ENCODE measurements at regions not wholly inside any gene's neighbourhood (a gene's known extent, or its start where the extent isn't known, plus 50 kb on each side); places are given as distances from the start of the nearest gene placed in this dataset.
"Not testable (repeated sequence)": the region's sequence is repeated elsewhere in the genome, so short reads cannot be mapped to it uniquely, and the experiment has no call there.

- H3K27me3 ChIP-seq (ENCODE audit: control insufficient read depth in 4 of 4, insufficient read depth in 4 of 4, low read length in 3 of 4) = no peaks in the 10 kb centered on the region
- H3K4me1 ChIP-seq (ENCODE audit: control insufficient read depth in 4 of 4, insufficient read depth in 4 of 4, low read length in 3 of 4) = no peaks in the 10 kb centered on the region
- no peak overlapping the region for H3K4me3 ChIP-seq (ENCODE audit: low read depth in 1 of 3, low read length in 3 of 3)
- no peak for DNase-seq (ENCODE audit: low spot score)
- no peaks in the 10 kb centered on the region for H3K36me3 ChIP-seq (ENCODE audit: control insufficient read depth in 4 of 4, insufficient read depth in 3 of 4, low read depth in 1 of 4, low read length in 3 of 4)
- no peaks in the 10 kb centered on the region for H3K9me3 ChIP-seq (ENCODE audit: control insufficient read depth in 4 of 4, low read length in 3 of 4)
- no peak overlapping the region for H3K27ac ChIP-seq (ENCODE audit: low read depth in 1 of 2, low read length in 2 of 2)
- 92% methylated on average over 1 of the region's 1 CpG for WGBS
- TF ChIP-seq FOXA2 (IDR thresholded peaks at IDR 0.05) (no peak), TAF1 (conservative IDR thresholded peaks at IDR 0.05) (no peak), YY1 (IDR thresholded peaks at IDR 0.05) (no peak), NR2F2 (IDR thresholded peaks at IDR 0.05) (no peak), JUND (IDR thresholded peaks at IDR 0.05) (no peak)
- no peak overlapping the region for H3K9ac ChIP-seq (ENCODE audit: low read depth in 1 of 2, low read length in 2 of 2)
Observed at GRCh38 chr20:6341491-6341890, 218.7 kb upstream of the FERMT1 start.

- TF ChIP-seq NR2F2 (IDR thresholded peaks at IDR 0.05) = no peak
- no peak for TF ChIP-seq ATF3 (IDR thresholded peaks at IDR 0.05)
- TF ChIP-seq HNF4G (IDR thresholded peaks at IDR 0.05) = no peak
- TF ChIP-seq HNF4A (conservative IDR thresholded peaks at IDR 0.05) = no peak
- no peak for TF ChIP-seq SP1 (IDR thresholded peaks at IDR 0.05)
- no peak for TF ChIP-seq CTCF (IDR thresholded peaks at IDR 0.05; ENCODE audit: low read depth, low read length, missing input control)
- TF ChIP-seq FOXA1 (IDR thresholded peaks at IDR 0.05) = no peak
- no peak for TF ChIP-seq RXRA (IDR thresholded peaks at IDR 0.05)
- TF ChIP-seq GABPA (IDR thresholded peaks at IDR 0.05 in 1 of 2, conservative IDR thresholded peaks at IDR 0.05 in 1 of 2) = no peak
- TF ChIP-seq YY1 (IDR thresholded peaks at IDR 0.05) = no peak
- TF ChIP-seq EGR1 (IDR thresholded peaks at IDR 0.05; ENCODE audit: low read depth in 2 of 2) = no peak
- no peak for TF ChIP-seq ZBTB33 (IDR thresholded peaks at IDR 0.05)
- TF ChIP-seq TAF1 (conservative IDR thresholded peaks at IDR 0.05) = no peak
- TF ChIP-seq FOXA2 (IDR thresholded peaks at IDR 0.05) = no peak
- TF ChIP-seq RAD21 (IDR thresholded peaks at IDR 0.05) = no peak
- Histone ChIP-seq H3K9ac (ENCODE audit: low read depth in 1 of 2, low read length in 2 of 2) (no peak overlapping the region), H3K27me3 (ENCODE audit: control insufficient read depth in 4 of 4, insufficient read depth in 4 of 4, low read length in 3 of 4) (no peaks in the 10 kb centered on the region), H3K9me3 (ENCODE audit: control insufficient read depth in 4 of 4, low read length in 3 of 4) (no peaks in the 10 kb centered on the region), H3K27ac (ENCODE audit: low read depth in 1 of 2, low read length in 2 of 2) (no peak overlapping the region), H3K36me3 (ENCODE audit: control insufficient read depth in 4 of 4, insufficient read depth in 3 of 4, low read depth in 1 of 4, low read length in 3 of 4) (no peaks in the 10 kb centered on the region), H3K4me3 (ENCODE audit: low read depth in 1 of 3, low read length in 3 of 3) (no peak overlapping the region), H3K4me1 (ENCODE audit: control insufficient read depth in 4 of 4, insufficient read depth in 4 of 4, low read length in 3 of 4) (no peaks in the 10 kb centered on the region)
- DNase-seq (ENCODE audit: low spot score) = no peak
- WGBS = 81% methylated on average over 1 of the region's 1 CpG
Observed at GRCh38 chr20:6339176-6339575, 216.3 kb upstream of the FERMT1 start.

- Histone ChIP-seq H3K4me1 (ENCODE audit: control insufficient read depth in 4 of 4, insufficient read depth in 4 of 4, low read length in 3 of 4) (no peaks in the 10 kb centered on the region), H3K36me3 (ENCODE audit: control insufficient read depth in 4 of 4, insufficient read depth in 3 of 4, low read depth in 1 of 4, low read length in 3 of 4) (no peaks in the 10 kb centered on the region), H3K27me3 (ENCODE audit: control insufficient read depth in 4 of 4, insufficient read depth in 4 of 4, low read length in 3 of 4) (no peaks in the 10 kb centered on the region), H3K9me3 (ENCODE audit: control insufficient read depth in 4 of 4, low read length in 3 of 4) (no peaks in the 10 kb centered on the region), H3K27ac (ENCODE audit: low read depth in 1 of 2, low read length in 2 of 2) (no peak overlapping the region), H3K9ac (ENCODE audit: low read depth in 1 of 2, low read length in 2 of 2) (no peak overlapping the region), H3K4me3 (ENCODE audit: low read depth in 1 of 3, low read length in 3 of 3) (no peak overlapping the region)
- TF ChIP-seq EGR1 (IDR thresholded peaks at IDR 0.05; ENCODE audit: low read depth in 2 of 2) (no peak), ATF3 (IDR thresholded peaks at IDR 0.05) (no peak), ZBTB33 (IDR thresholded peaks at IDR 0.05) (no peak)
- WGBS = 64% methylated on average over 5 of the region's 5 CpGs
- DNase-seq (ENCODE audit: low spot score) = no peak
Observed at GRCh38 chr20:6333110-6333509, 210.3 kb upstream of the FERMT1 start.

- H3K36me3 ChIP-seq (ENCODE audit: control insufficient read depth in 4 of 4, insufficient read depth in 3 of 4, low read depth in 1 of 4, low read length in 3 of 4); H3K27ac ChIP-seq (ENCODE audit: low read depth in 1 of 2, low read length in 2 of 2); DNase-seq (ENCODE audit: low spot score); H3K9ac ChIP-seq (ENCODE audit: low read depth in 1 of 2, low read length in 2 of 2); H3K4me3 ChIP-seq (ENCODE audit: low read depth in 1 of 3, low read length in 3 of 3); H3K27me3 ChIP-seq (ENCODE audit: control insufficient read depth in 4 of 4, insufficient read depth in 4 of 4, low read length in 3 of 4); H3K9me3 ChIP-seq (ENCODE audit: control insufficient read depth in 4 of 4, low read length in 3 of 4); H3K4me1 ChIP-seq (ENCODE audit: control insufficient read depth in 4 of 4, insufficient read depth in 4 of 4, low read length in 3 of 4): not testable (repeated sequence)
- 72% methylated on average over 20 of the region's 20 CpGs for WGBS
Observed at GRCh38 chr20:6321235-6321634, 198.4 kb upstream of the FERMT1 start.
